Mesodermal cell (in vitro differentiated cells): ENCODE measurements at regions not wholly inside any gene's neighbourhood (a gene's known extent, or its start where the extent isn't known, plus 50 kb on each side); places are given as distances from the start of the nearest gene placed in this dataset.
A peak's percentile ranks its signal among the peaks of the same experiment; 100 is the strongest.

ENCODE experiments used
- H3K27ac ChIP-seq: 2 replicates; pipeline ENCODE4 v1.7.0; 2013; ENCODE audit warnings: mild to moderate bottlenecking, low read depth, low read length, moderate library complexity; ENCODE audit not compliant: severe bottlenecking
- H3K36me3 ChIP-seq: 2 replicates; pipeline ENCODE4 v1.7.1; 2013; ENCODE audit warnings: mild to moderate bottlenecking, low read length, moderate library complexity; ENCODE audit not compliant: control insufficient read depth, insufficient read depth
- H3K4me1 ChIP-seq: one replicate; pipeline ENCODE4 v1.7.1; 2013; ENCODE audit warnings: mild to moderate bottlenecking, low read length; ENCODE audit not compliant: insufficient read depth, control insufficient read depth, poor library complexity, severe bottlenecking
- H3K4me3 ChIP-seq: 2 replicates; pipeline ENCODE4 v1.7.0; 2013; ENCODE audit warnings: low read length, control low read depth, mild to moderate bottlenecking; ENCODE audit not compliant: insufficient read depth, poor library complexity, severe bottlenecking; ENCODE audit errors: extremely low read depth
- H3K9me3 ChIP-seq: 2 replicates; pipeline ENCODE4 v1.7.1; 2013; ENCODE audit warnings: mild to moderate bottlenecking, low read length, moderate library complexity; ENCODE audit not compliant: control insufficient read depth
- WGBS, 2 experiments: methylation state at CpG; one replicate each; pipeline ENCODE4 v1.1.5; 2013; ENCODE audit warnings: missing lambda C conversion rate in 2 of 2; ENCODE audit not compliant: insufficient coverage in 2 of 2; 5-methylcytosine and 5-hydroxymethylcytosine counted together

DNA sequence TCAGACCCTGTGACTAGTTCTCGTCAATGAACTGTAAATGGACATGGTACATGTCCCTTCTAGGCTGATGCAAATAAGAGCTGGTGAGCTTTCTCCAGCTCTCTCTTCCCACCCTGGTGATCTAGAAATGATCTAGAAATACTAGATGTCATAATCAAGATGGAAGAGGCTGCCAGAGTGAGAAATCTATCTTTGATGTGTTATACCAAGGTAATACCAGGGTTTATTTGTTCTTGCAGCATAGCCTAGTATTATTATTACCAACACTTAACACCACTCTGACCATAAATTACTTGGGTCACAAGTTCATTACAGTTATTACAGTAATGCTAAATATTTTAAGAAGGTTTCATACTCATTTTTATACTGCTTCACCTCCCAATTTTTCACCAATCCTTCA is 138.4 kb upstream of the LMCD1 start:
- no peaks in the 10 kb centered on the region for H3K9me3 ChIP-seq
- WGBS, 2 experiments = 89 to 100% methylated on average over 1 of the region's 1 CpG
- no peaks in the 10 kb centered on the region for H3K4me1 ChIP-seq
- H3K27ac ChIP-seq = no peak overlapping the region
- no peaks in the 10 kb centered on the region for H3K36me3 ChIP-seq
- no peak overlapping the region for H3K4me3 ChIP-seq

- WGBS, 2 experiments = 86 to 100% methylated on average over 1 of the region's 5 CpGs
- no peak overlapping the region for H3K27ac ChIP-seq
These were observed 136.1 kb upstream of the LMCD1 start for GRCh38 chr3:8365541-8365940.

DNA sequence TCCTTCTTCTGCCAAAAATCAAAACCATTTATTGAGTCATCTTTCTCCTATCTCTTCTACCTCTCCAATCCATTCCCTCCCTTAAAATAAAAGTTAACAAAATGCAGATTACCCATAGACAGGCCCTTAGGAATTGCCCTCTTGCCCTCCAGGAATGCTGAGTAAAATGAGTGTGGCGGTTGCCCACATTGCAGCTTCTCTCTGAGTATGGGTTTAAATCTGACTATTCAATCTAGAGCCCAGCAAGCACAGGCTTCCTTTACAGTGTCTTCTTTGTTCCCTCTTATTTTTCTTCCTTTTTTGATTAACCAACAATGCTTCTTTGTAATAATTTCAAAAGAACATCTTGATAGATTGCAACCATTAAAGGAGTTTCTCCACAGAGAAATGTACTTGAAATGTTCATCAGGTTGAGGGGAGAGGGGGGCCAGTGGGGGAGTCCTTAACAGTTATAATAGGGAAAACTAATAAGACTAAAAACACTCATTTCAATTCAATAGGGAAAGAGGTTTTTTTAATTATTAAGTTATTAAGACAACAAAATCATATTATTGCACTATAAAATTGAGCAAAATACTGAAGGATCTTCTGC is 135.3 kb upstream of the LMCD1 start:
- peaks cover 6% of the 10 kb centered on the region for H3K4me1 ChIP-seq
- H3K27ac ChIP-seq = no peak overlapping the region
- 80% methylated on average over 1 of the region's 1 CpG; no CpG with 5 or more reads in 1 of the 2 experiments for WGBS, 2 experiments

More at GRCh38 chr3:8365541-8365940, 136.1 kb upstream of the LMCD1 start:
- no peaks in the 10 kb centered on the region for H3K9me3 ChIP-seq
- no peaks in the 10 kb centered on the region for H3K4me1 ChIP-seq
- no peak overlapping the region for H3K4me3 ChIP-seq
- no peaks in the 10 kb centered on the region for H3K36me3 ChIP-seq

GRCh38 chr3:8368598-8368997 is 133.0 kb upstream of the LMCD1 start:
- WGBS, 2 experiments = 100% methylated on average over 1 to 4 of the region's 5 CpGs
- H3K27ac ChIP-seq = no peak overlapping the region
- peaks cover 19% of the 10 kb centered on the region for H3K4me1 ChIP-seq
- H3K36me3 ChIP-seq = no peaks in the 10 kb centered on the region
- no peak overlapping the region for H3K4me3 ChIP-seq
- peaks cover 4% of the 10 kb centered on the region for H3K9me3 ChIP-seq

More for the DNA sequence above, 135.3 kb upstream of the LMCD1 start:
- Histone ChIP-seq H3K9me3 (no peaks in the 10 kb centered on the region), H3K4me3 (no peak overlapping the region), H3K36me3 (no peaks in the 10 kb centered on the region)

GRCh38 chr3:8369638-8370037 is 132.0 kb upstream of the LMCD1 start:
- no peak overlapping the region for H3K27ac ChIP-seq
- no peaks in the 10 kb centered on the region for H3K36me3 ChIP-seq
- WGBS, 2 experiments = 77 to 82% methylated on average over 1 of the region's 1 CpG
- peaks cover 4% of the 10 kb centered on the region for H3K9me3 ChIP-seq
- H3K4me1 ChIP-seq = peaks cover 19% of the 10 kb centered on the region
- no peak overlapping the region for H3K4me3 ChIP-seq

DNA sequence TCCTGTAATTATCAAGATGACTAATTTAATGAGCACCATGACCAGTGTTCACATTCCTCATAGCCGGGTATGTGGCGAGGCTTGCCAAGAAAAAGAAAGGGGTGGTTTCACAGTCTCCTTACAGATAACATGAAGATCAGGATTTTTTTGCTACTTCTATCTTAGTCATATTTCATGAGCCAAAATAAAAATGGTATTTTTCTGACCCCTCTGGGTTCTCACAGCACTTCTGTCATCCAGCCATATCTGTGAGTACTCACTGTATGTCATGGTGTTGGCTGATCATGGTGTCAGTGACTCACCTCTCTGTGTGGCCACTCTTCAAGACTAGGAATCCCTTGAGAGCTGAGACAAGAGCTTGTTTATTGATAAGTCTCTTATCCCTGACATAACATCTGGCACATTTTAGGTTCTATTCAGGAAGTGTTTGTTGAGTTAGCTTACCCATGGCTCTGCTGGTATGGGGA is 130.5 kb upstream of the LMCD1 start:
- no CpG with 5 or more reads among the region's 2 CpGs for WGBS, 2 experiments
- Histone ChIP-seq H3K4me3 (no peak overlapping the region), H3K9me3 (peaks cover 4% of the 10 kb centered on the region), H3K4me1 (peaks cover 19% of the 10 kb centered on the region), H3K36me3 (no peaks in the 10 kb centered on the region), H3K27ac (peak overlapping the region; percentile 64)

- WGBS, 2 experiments = 55 to 83% methylated on average over 4 to 5 of the region's 7 CpGs
- Histone ChIP-seq H3K9me3 (peaks cover 8% of the 10 kb centered on the region), H3K4me1 (peaks cover 19% of the 10 kb centered on the region), H3K36me3 (no peaks in the 10 kb centered on the region), H3K27ac (peak overlapping the region; percentile 41), H3K4me3 (no peak overlapping the region)
These were observed 129.6 kb upstream of the LMCD1 start for GRCh38 chr3:8371960-8372463.

DNA sequence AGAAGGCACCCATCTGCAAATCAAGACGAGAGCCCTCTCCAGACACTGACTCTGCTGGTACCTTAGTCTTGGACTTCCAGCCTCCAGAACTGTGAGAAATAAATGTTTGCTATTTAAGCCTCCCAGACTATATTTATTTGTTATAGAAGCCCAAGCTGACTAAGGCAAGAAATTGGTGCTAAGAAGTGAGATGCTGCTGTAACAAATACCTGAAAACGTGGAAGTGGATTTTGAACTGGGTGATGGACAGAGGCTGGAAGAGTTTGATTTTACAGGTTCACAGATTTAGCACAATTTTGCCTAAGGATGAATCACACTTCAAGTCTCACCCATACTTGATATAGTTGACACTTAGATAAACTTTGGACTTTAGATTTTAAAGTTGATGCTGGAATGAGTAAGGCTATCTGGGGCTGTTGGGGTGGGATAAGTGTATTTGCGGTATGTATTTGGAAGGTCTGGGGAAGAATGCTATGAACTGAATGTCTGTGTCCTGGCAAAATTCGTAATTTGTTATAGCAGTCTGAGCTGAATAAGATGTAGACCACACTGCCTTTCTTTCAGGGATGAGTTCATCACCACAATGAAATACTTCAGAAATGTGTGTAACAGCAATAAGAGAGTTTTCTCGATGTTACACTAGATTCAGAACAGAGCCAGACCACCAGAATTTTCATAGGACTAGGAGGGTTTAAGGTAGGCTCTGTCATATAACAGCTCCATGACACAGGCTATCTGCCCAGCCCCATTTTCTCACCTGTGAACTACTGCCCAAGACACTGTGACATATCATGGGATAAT is 120.5 kb upstream of the LMCD1 start:
- no peak overlapping the region for H3K27ac ChIP-seq
- 82 to 100% methylated on average over 1 to 3 of the region's 5 CpGs for WGBS, 2 experiments
- H3K36me3 ChIP-seq = no peaks in the 10 kb centered on the region
- H3K4me3 ChIP-seq = no peak overlapping the region
- H3K9me3 ChIP-seq = peaks cover 3% of the 10 kb centered on the region
- peaks cover 3% of the 10 kb centered on the region for H3K4me1 ChIP-seq

- Histone ChIP-seq H3K36me3 (no peaks in the 10 kb centered on the region), H3K9me3 (no peaks in the 10 kb centered on the region), H3K4me3 (no peak overlapping the region), H3K4me1 (peaks cover 4% of the 10 kb centered on the region), H3K27ac (peak overlapping the region; percentile 50)
- WGBS, 2 experiments = 80 to 82% methylated on average over 1 to 2 of the region's 4 CpGs
These were observed 115.6 kb upstream of the LMCD1 start for GRCh38 chr3:8385848-8386620.

DNA sequence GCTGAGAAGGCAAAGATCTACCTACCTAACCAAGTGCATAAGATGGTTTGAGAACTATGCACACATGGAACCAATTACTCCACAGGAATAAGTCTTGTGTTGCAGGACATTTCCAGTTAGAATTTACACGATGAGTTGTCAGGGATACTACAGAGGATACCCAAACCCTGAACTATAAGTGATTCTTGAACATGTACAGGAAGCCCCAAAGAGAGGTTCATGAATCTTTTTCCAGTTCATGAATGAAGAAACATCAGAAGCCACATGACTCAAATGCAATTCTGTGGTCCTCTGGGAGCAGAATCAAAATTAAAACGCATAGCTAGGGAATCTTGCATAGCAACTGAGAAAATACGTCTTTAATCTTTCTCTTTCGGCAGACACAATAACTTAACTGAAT is 114.1 kb upstream of the LMCD1 start:
- WGBS, 2 experiments = 90% methylated on average over 2 of the region's 4 CpGs; no CpG with 5 or more reads in 1 of the 2 experiments
- no peak overlapping the region for H3K27ac ChIP-seq
- no peaks in the 10 kb centered on the region for H3K9me3 ChIP-seq
- H3K4me3 ChIP-seq = no peak overlapping the region
- H3K4me1 ChIP-seq = peaks cover 4% of the 10 kb centered on the region
- H3K36me3 ChIP-seq = no peaks in the 10 kb centered on the region
